K562 (cell line): ENCODE measurements at regions not wholly inside any gene's neighbourhood (a gene's known extent, or its start where the extent isn't known, plus 50 kb on each side); places are given as distances from the start of the nearest gene placed in this dataset.
"Not testable (repeated sequence)": the region's sequence is repeated elsewhere in the genome, so short reads cannot be mapped to it uniquely, and the experiment has no call there.

ENCODE experiments used
- ARHGAP35 ChIP-seq: fragments of 450-650 bp; IDR thresholded peaks from 2 replicates; pipeline ENCODE4 v1.6.1; 2018; ENCODE audit not compliant: partially characterized antibody
- BDP1 ChIP-seq: IDR thresholded peaks from 3 replicates; pipeline ENCODE4 v1.6.1; 2011; ENCODE audit not compliant: insufficient read length, insufficient read depth
- CHD7 ChIP-seq: fragments of 200-600 bp; sonication (generic); IDR thresholded peaks from one replicate; pipeline ENCODE4 v1.6.1; 2012; ENCODE audit warnings: mild to moderate bottlenecking, low read depth, low read length, inconsistent platforms
- CTCF ChIP-seq, 3 experiments: IDR thresholded peaks in 2 of 3; conservative IDR thresholded peaks in 1 of 3; 2 replicates each; pipeline ENCODE4 v1.5.1; 2011 to 2012; ENCODE audit warnings: low read length in 3 of 3, mild to moderate bottlenecking in 3 of 3, control low read depth in 2 of 3, improper control_type of control experiment in 1 of 3, inconsistent platforms in 1 of 3, low read depth in 1 of 3, mixed read lengths in 1 of 3, moderate library complexity in 1 of 3; ENCODE audit not compliant: insufficient read depth in 2 of 3
- ELF1 ChIP-seq: fragments of 200-800 bp; sonication (Bioruptor generic); IDR thresholded peaks from 2 replicates; pipeline ENCODE4 v1.6.1; 2016; ENCODE audit warnings: missing genetic modification characterization, missing compliant biosample characterization
- GABPA ChIP-seq: fragments of 200-800 bp; sonication (Bioruptor generic); conservative IDR thresholded peaks from 2 replicates; pipeline ENCODE4 v1.6.1; 2016; ENCODE audit warnings: low read depth, missing genetic modification characterization, missing compliant biosample characterization
- JUND ChIP-seq, 2 experiments: IDR thresholded peaks; 2 replicates in 1 of 2; 3 replicates in 1 of 2; pipeline ENCODE4 v1.6.1; 2011; ENCODE audit warnings: borderline replicate concordance in 2 of 2, low read depth in 2 of 2, low read length in 2 of 2, improper control_type of control experiment in 1 of 2, missing biosample characterization in 1 of 2, missing genetic modification characterization in 1 of 2, missing genetic modification reagents in 1 of 2
- MYNN ChIP-seq, 2 experiments: sonication (generic); formaldehyde crosslinking in 1 of 2; IDR thresholded peaks; 2 replicates each; pipeline versions ENCODE4 v1.5.0 to v1.6.1; 2016 to 2020; ENCODE audit warnings: antibody characterized with exemption in 1 of 2, missing genetic modification reagents in 1 of 2
- NFIC ChIP-seq: fragments of 450-650 bp; IDR thresholded peaks from 2 replicates; pipeline ENCODE4 v1.6.1; 2017; ENCODE audit warnings: mild to moderate bottlenecking, inconsistent platforms
- SIN3A ChIP-seq, 2 experiments: fragments of 150-350 bp in 1 of 2; IDR thresholded peaks; 2 replicates each; pipeline ENCODE4 v1.6.1; 2011 to 2016; ENCODE audit warnings: borderline replicate concordance in 2 of 2, low read depth in 2 of 2, low read length in 2 of 2, mild to moderate bottlenecking in 2 of 2, moderate library complexity in 2 of 2; ENCODE audit not compliant: control insufficient read depth in 1 of 2
- TAF1 ChIP-seq: IDR thresholded peaks from 2 replicates; pipeline ENCODE4 v1.6.1; 2011; ENCODE audit warnings: mild to moderate bottlenecking, low read length, moderate library complexity; ENCODE audit not compliant: insufficient read depth, control insufficient read depth, severe bottlenecking; ENCODE audit errors: extremely low read depth
- XRCC5 ChIP-seq: fragments of 200-400 bp; formaldehyde crosslinking; IDR thresholded peaks from 2 replicates; pipeline ENCODE4 v1.6.1; 2017; ENCODE audit warnings: low read depth, mild to moderate bottlenecking, low read length
- ZNF12 ChIP-seq: sonication (generic); formaldehyde crosslinking; IDR thresholded peaks from 2 replicates; pipeline ENCODE4 v1.4.0; 2020; ENCODE audit warnings: mild to moderate bottlenecking, missing genetic modification reagents
- TF ChIP-seq, protein P1 (sequence below), 2 experiments: fragments of 200-800 bp in 1 of 2; sonication (Bioruptor generic) in 1 of 2; sonication (generic) in 1 of 2; formaldehyde crosslinking in 1 of 2; IDR thresholded peaks in 1 of 2; conservative IDR thresholded peaks in 1 of 2; 2 replicates each; pipeline versions ENCODE4 v1.5.0 to v1.6.1; 2016 to 2020; ENCODE audit warnings: missing compliant biosample characterization in 1 of 2, missing genetic modification characterization in 1 of 2, missing genetic modification reagents in 1 of 2

DNA sequence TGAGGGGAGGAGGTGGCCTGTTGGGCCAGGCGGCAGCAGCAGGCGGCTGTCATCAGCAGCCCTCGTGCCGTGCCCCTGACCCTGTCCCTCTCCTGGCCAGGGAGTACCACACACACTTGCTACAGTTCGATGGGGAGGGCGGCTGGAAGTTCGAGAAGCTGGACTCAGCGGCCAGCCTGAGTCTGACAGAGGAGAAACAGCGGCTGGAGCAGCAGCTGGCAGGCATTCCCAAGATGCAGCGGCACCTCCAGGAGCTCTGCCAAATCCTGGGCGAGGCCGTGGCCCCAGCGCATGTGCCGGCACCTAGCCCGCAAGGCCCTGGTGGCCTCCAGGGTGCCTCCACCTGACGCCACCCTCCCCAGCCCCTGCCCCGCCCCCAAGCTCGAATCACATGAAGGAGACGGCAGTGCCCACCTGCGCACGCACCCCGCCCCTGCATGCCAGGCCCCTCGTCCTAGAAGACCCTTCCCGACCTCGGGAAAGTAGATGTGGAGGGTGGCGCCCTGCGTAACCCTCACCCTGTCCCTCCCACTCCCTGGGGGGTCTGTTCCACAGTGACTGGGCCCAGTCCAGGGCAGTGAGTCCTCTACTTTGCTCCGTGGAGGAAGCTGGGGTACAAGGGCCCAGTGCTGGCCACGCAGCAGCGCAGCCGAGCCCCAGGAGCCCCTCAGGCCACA is 201.9 kb downstream of the CCT8L2 start:
- not testable (repeated sequence) for TF ChIP-seq CTCF (IDR thresholded peaks at IDR 0.05 in 2 of 3, conservative IDR thresholded peaks at IDR 0.05 in 1 of 3; ENCODE audit: insufficient read depth in 2 of 3, low read depth in 1 of 3, low read length in 3 of 3); NFIC; ZNF12; JUND (IDR thresholded peaks at IDR 0.05; ENCODE audit: borderline replicate concordance, low read depth, low read length); JUND (tag; IDR thresholded peaks at IDR 0.05; ENCODE audit: borderline replicate concordance, low read depth, low read length); ELF1 (tag); CHD7; BDP1; SIN3A (IDR thresholded peaks at IDR 0.05; ENCODE audit: borderline replicate concordance in 2 of 2, control insufficient read depth in 1 of 2, low read depth in 2 of 2, low read length in 2 of 2); MYNN (IDR thresholded peaks at IDR 0.05); MYNN (CRISPR knock-in tag; IDR thresholded peaks at IDR 0.05); TAF1; XRCC5; GABPA (tag); ARHGAP35
- TF ChIP-seq, protein P1, sequence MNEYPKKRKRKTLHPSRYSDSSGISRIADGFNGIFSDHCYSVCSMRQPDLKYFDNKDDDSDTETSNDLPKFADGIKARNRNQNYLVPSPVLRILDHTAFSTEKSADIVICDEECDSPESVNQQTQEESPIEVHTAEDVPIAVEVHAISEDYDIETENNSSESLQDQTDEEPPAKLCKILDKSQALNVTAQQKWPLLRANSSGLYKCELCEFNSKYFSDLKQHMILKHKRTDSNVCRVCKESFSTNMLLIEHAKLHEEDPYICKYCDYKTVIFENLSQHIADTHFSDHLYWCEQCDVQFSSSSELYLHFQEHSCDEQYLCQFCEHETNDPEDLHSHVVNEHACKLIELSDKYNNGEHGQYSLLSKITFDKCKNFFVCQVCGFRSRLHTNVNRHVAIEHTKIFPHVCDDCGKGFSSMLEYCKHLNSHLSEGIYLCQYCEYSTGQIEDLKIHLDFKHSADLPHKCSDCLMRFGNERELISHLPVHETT (CRISPR knock-in tag; conservative IDR thresholded peaks at IDR 0.05 in 1 of 2, IDR thresholded peaks at IDR 0.05 in 1 of 2) = not testable (repeated sequence)
